ENCODE measurements at regions not wholly inside any gene's neighbourhood (a gene's known extent, or its start where the extent isn't known, plus 50 kb on each side); places are given as distances from the start of the nearest gene placed in this dataset.

DNA sequence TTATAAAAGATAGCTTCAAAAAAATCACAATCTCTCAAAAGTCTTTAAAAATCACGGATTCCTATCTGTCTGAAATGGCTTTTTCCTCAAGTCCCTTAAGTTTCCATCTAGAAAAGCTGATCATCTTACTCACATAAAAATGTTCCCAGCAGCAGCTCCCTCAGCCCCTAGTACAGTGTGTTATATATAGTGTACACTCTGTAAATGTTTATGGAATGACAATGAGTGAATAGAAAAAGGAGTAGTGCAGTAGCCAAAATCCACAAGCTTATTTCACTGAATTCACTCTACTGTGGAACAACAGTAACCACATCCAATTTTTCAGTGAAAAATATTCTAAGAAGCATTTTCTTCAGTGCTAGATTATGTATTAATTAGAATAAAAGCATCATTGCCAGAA is 609.4 kb downstream of the DTWD2 start:
- Histone ChIP-seq H3K23ac (ENCODE audit: insufficient read length, low read depth, low read length) (no peak overlapping the region), H3K4me1 (ENCODE audit: insufficient read depth, low read length) (peaks cover 3% of the 10 kb centered on the region), H2BK15ac (ENCODE audit: low read depth, low read length) (no peak overlapping the region), H3K27ac (ENCODE audit: insufficient read length, low read depth, low read length) (no peak overlapping the region), H3K9me3 (ENCODE audit: control insufficient read depth, low read depth, low read length) (peaks cover 7% of the 10 kb centered on the region), H3K79me1 (ENCODE audit: insufficient read depth, low read depth, low read length, poor library complexity, severe bottlenecking) (no peaks in the 10 kb centered on the region), H3K4ac (ENCODE audit: low read depth, low read length) (no peak overlapping the region), H3T11ph (ENCODE audit: low read length) (no peak overlapping the region), H4K91ac (ENCODE audit: insufficient read length, low read depth, low read length) (no peak overlapping the region), H3K18ac (ENCODE audit: insufficient read length, low read depth, low read length) (no peak overlapping the region), H4K5ac (ENCODE audit: insufficient read length, low read depth, low read length) (no peak overlapping the region), H3K14ac (ENCODE audit: insufficient read depth, low read length) (no peak overlapping the region), H3K79me2 (ENCODE audit: insufficient read depth, low read length) (no peaks in the 10 kb centered on the region), H4K8ac (replicated peaks; ENCODE audit: insufficient read length, low read depth, low read length) (no peak overlapping the region), H2BK20ac (ENCODE audit: low read depth, low read length, poor library complexity, severe bottlenecking) (no peak overlapping the region), H2AK5ac (ENCODE audit: insufficient read length, low read length) (no peak overlapping the region), H3K9ac (ENCODE audit: extremely low read depth, insufficient read length, low read length) (no peak overlapping the region), H3K4me2 (ENCODE audit: insufficient read depth, insufficient read length, low read length) (no peak overlapping the region), H2AFZ (ENCODE audit: low read length) (no peak overlapping the region), H2BK120ac (ENCODE audit: low read depth, low read length, poor library complexity, severe bottlenecking) (no peak overlapping the region), H4K20me1 (ENCODE audit: control insufficient read depth, insufficient read depth, insufficient read length) (no peaks in the 10 kb centered on the region), H3K27me3 (ENCODE audit: insufficient read depth, low read length) (no peaks in the 10 kb centered on the region), H2BK5ac (ENCODE audit: insufficient read length, low read length) (no peak overlapping the region), H3K23me2 (ENCODE audit: insufficient read length, low read depth, low read length, poor library complexity, severe bottlenecking) (no peaks in the 10 kb centered on the region), H3K56ac (ENCODE audit: insufficient read length, low read depth, low read length) (no peak overlapping the region), H2BK12ac (ENCODE audit: insufficient read length, low read depth, low read length) (no peak overlapping the region)
- Mint-ChIP-seq H3K9me3 (peaks cover 19 to 23% of the 10 kb centered on the region in 2 experiments), H3K27me3 (ENCODE audit: low read depth) (no peaks in the 10 kb centered on the region), H3K4me3 (no peak overlapping the region), H3K4me1 (peaks cover 3 to 6% of the 10 kb centered on the region in 2 experiments; a peak in 3 of 4 replicates), H3K36me3 (ENCODE audit: insufficient read depth in 1 of 3, low read depth in 3 of 3) (peaks cover 4 to 20% (median 8%) of the 10 kb centered on the region in 3 experiments; a peak in 6 of 7 replicates), H3K27ac (no peak overlapping the region)
- DNase-seq, result no peak
- no CpG with 5 or more reads among the region's 1 CpG for WGBS (ENCODE audit: extremely low coverage, insufficient read length, low lambda C conversion rate)
- TF ChIP-seq, protein P1, sequence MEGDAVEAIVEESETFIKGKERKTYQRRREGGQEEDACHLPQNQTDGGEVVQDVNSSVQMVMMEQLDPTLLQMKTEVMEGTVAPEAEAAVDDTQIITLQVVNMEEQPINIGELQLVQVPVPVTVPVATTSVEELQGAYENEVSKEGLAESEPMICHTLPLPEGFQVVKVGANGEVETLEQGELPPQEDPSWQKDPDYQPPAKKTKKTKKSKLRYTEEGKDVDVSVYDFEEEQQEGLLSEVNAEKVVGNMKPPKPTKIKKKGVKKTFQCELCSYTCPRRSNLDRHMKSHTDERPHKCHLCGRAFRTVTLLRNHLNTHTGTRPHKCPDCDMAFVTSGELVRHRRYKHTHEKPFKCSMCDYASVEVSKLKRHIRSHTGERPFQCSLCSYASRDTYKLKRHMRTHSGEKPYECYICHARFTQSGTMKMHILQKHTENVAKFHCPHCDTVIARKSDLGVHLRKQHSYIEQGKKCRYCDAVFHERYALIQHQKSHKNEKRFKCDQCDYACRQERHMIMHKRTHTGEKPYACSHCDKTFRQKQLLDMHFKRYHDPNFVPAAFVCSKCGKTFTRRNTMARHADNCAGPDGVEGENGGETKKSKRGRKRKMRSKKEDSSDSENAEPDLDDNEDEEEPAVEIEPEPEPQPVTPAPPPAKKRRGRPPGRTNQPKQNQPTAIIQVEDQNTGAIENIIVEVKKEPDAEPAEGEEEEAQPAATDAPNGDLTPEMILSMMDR (conservative IDR thresholded peaks at IDR 0.05), result no peak
